NB4 (cell line): ENCODE measurements at regions not wholly inside any gene's neighbourhood (a gene's known extent, or its start where the extent isn't known, plus 50 kb on each side); places are given as distances from the start of the nearest gene placed in this dataset.

Experiments used
- MAX ChIP-seq: IDR thresholded peaks from 2 replicates; pipeline ENCODE4 v1.6.1; 2011; ENCODE audit warnings: low read depth, low read length
- POLR2A ChIP-seq: IDR thresholded peaks from 2 replicates; pipeline ENCODE4 v1.6.1; 2011; ENCODE audit warnings: mild to moderate bottlenecking; ENCODE audit not compliant: insufficient read length; ENCODE audit errors: extremely low read depth
- TF ChIP-seq, protein P1 (sequence below): IDR thresholded peaks from one replicate; pipeline ENCODE4 v1.5.1; 2012; ENCODE audit warnings: low read depth, low read length

- TF ChIP-seq MAX: no peak
- TF ChIP-seq, protein P1, sequence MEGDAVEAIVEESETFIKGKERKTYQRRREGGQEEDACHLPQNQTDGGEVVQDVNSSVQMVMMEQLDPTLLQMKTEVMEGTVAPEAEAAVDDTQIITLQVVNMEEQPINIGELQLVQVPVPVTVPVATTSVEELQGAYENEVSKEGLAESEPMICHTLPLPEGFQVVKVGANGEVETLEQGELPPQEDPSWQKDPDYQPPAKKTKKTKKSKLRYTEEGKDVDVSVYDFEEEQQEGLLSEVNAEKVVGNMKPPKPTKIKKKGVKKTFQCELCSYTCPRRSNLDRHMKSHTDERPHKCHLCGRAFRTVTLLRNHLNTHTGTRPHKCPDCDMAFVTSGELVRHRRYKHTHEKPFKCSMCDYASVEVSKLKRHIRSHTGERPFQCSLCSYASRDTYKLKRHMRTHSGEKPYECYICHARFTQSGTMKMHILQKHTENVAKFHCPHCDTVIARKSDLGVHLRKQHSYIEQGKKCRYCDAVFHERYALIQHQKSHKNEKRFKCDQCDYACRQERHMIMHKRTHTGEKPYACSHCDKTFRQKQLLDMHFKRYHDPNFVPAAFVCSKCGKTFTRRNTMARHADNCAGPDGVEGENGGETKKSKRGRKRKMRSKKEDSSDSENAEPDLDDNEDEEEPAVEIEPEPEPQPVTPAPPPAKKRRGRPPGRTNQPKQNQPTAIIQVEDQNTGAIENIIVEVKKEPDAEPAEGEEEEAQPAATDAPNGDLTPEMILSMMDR: no peak
- no peak for TF ChIP-seq POLR2A
Observed at GRCh38 chr6:25153079-25153478, 126.1 kb upstream of the CARMIL1 start.
